ENCODE measurements at regions not wholly inside any gene's neighbourhood (a gene's known extent, or its start where the extent isn't known, plus 50 kb on each side); places are given as distances from the start of the nearest gene placed in this dataset.

GRCh38 chr5:138700581-138701362 lies 52.5 kb upstream of the CTNNA1 start:
- no peaks in the 10 kb centered on the region for H4K20me1 ChIP-seq (ENCODE audit: insufficient read depth, low read length)
- H3K4me3 ChIP-seq (ENCODE audit: low read depth, low read length, poor library complexity, severe bottlenecking), result no peak overlapping the region
- no peak overlapping the region for H3K27ac ChIP-seq (ENCODE audit: low read depth, low read length, poor library complexity, severe bottlenecking)
- no peaks in the 10 kb centered on the region for H3K79me2 ChIP-seq (ENCODE audit: insufficient read depth, low read depth, low read length)
- no peak for TF ChIP-seq CTCF (conservative IDR thresholded peaks at IDR 0.05; ENCODE audit: low read length)
- TF ChIP-seq EZH2phosphoT487 (IDR thresholded peaks at IDR 0.05; ENCODE audit: borderline replicate concordance, low read depth, low read length), result no peak
- H3K9me3 ChIP-seq (ENCODE audit: low read length), result no peaks in the 10 kb centered on the region
- DNase-seq (ENCODE audit: low spot score), result no peak
- BruUV-seq (replicated peaks), result no TSS peak
- no peaks in the 10 kb centered on the region for H3K36me3 ChIP-seq (ENCODE audit: insufficient read depth, low read length)
- POLR2A ChIA-PET, result no interaction called here
- H3K4me2 ChIP-seq (ENCODE audit: low read length), result no peak overlapping the region
- intact Hi-C loops (cut with micrococcal nuclease; ENCODE audit: unreplicated experiment), result no loop called here
- H3K9me2 ChIP-seq (ENCODE audit: insufficient read depth, low read length), result no peaks in the 10 kb centered on the region
- CTCF ChIA-PET (ENCODE audit: unreplicated experiment), result no interaction called here
- no peak overlapping the region for H2AFZ ChIP-seq (ENCODE audit: low read length)
- no peaks in the 10 kb centered on the region for H3K4me1 ChIP-seq (ENCODE audit: insufficient read depth, low read length, poor library complexity, severe bottlenecking)

GRCh38 chr5:138699482-138699881 lies 53.7 kb upstream of the CTNNA1 start:
- Histone ChIP-seq H3K9me3 (ENCODE audit: low read length) (no peaks in the 10 kb centered on the region), H3K4me2 (ENCODE audit: low read length) (no peak overlapping the region), H3K27ac (ENCODE audit: low read depth, low read length, poor library complexity, severe bottlenecking) (no peak overlapping the region), H2AFZ (ENCODE audit: low read length) (no peak overlapping the region), H3K4me1 (ENCODE audit: insufficient read depth, low read length, poor library complexity, severe bottlenecking) (no peaks in the 10 kb centered on the region), H3K36me3 (ENCODE audit: insufficient read depth, low read length) (no peaks in the 10 kb centered on the region), H3K4me3 (ENCODE audit: low read depth, low read length, poor library complexity, severe bottlenecking) (no peak overlapping the region), H4K20me1 (ENCODE audit: insufficient read depth, low read length) (no peaks in the 10 kb centered on the region), H3K79me2 (ENCODE audit: insufficient read depth, low read depth, low read length) (no peaks in the 10 kb centered on the region), H3K9me2 (ENCODE audit: insufficient read depth, low read length) (no peaks in the 10 kb centered on the region)
- no TSS peak for BruUV-seq (replicated peaks)
- intact Hi-C loops (cut with micrococcal nuclease; ENCODE audit: unreplicated experiment), result no loop called here
- TF ChIP-seq EZH2phosphoT487 (IDR thresholded peaks at IDR 0.05; ENCODE audit: borderline replicate concordance, low read depth, low read length) (no peak), CTCF (conservative IDR thresholded peaks at IDR 0.05; ENCODE audit: low read length) (no peak)
- ChIA-PET CTCF (ENCODE audit: unreplicated experiment) (no interaction called here), POLR2A (no interaction called here)
- no peak for DNase-seq (ENCODE audit: low spot score)

- Histone ChIP-seq H3K4me2 (ENCODE audit: low read length) (no peak overlapping the region), H3K9me2 (ENCODE audit: insufficient read depth, low read length) (no peaks in the 10 kb centered on the region), H3K36me3 (ENCODE audit: insufficient read depth, low read length) (no peaks in the 10 kb centered on the region), H2AFZ (ENCODE audit: low read length) (no peak overlapping the region), H3K27ac (ENCODE audit: low read depth, low read length, poor library complexity, severe bottlenecking) (no peak overlapping the region), H3K4me1 (ENCODE audit: insufficient read depth, low read length, poor library complexity, severe bottlenecking) (no peaks in the 10 kb centered on the region), H4K20me1 (ENCODE audit: insufficient read depth, low read length) (no peaks in the 10 kb centered on the region), H3K4me3 (ENCODE audit: low read depth, low read length, poor library complexity, severe bottlenecking) (no peak overlapping the region), H3K79me2 (ENCODE audit: insufficient read depth, low read depth, low read length) (no peaks in the 10 kb centered on the region), H3K9me3 (ENCODE audit: low read length) (no peaks in the 10 kb centered on the region)
- no peak for TF ChIP-seq CTCF (conservative IDR thresholded peaks at IDR 0.05; ENCODE audit: low read length)
- no peak for TF ChIP-seq EZH2phosphoT487 (IDR thresholded peaks at IDR 0.05; ENCODE audit: borderline replicate concordance, low read depth, low read length)
- intact Hi-C loops (cut with micrococcal nuclease; ENCODE audit: unreplicated experiment), result no loop called here
- POLR2A ChIA-PET, result no interaction called here
- BruUV-seq (replicated peaks), result no TSS peak
- CTCF ChIA-PET (ENCODE audit: unreplicated experiment), result no interaction called here
- DNase-seq (ENCODE audit: low spot score), result no peak
These were observed 54.5 kb upstream of the CTNNA1 start for GRCh38 chr5:138698713-138699112.

Measured in OCI-LY7 (cell line).